ENCODE measurements at regions not wholly inside any gene's neighbourhood (a gene's known extent, or its start where the extent isn't known, plus 50 kb on each side); places are given as distances from the start of the nearest gene placed in this dataset.

DNA sequence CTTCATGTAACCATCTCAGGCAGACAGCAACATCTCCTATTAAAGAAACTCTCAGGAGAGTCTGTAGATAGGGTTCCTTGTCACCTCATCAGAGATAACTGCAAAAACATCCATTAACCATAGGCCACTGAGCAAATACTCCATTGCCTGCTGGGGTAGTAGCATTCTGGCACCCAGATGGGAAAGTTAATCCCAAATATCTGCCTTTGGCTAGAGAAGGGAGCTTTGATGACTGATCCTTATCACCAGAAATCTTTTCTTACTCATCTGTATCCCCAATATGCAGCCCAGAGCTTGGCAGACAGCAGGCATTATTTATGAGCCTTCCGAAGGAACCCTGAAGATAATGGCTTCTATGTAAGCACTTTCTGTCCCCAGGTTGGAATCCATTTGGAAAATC lies 173.1 kb downstream of the MFSD1 start:
- DNase-seq = no peak

DNA sequence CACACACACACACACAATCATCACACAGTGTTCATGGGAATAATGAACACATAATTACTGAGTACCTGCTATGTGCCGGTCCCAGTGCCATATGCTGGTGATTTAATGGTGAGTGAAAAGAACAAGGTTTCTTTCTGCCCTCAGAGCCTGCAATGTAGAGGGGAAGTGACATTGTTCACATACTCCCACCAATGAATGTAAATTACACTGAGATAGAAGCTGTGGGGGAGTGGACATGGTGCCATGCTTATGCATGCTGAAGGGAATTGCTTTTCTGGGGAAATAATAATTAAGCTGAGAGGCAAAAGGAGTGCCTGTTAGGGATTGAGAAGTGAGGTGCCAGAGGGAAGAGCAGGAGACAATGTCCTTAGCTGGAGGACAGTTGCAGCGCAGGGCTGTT lies 175.1 kb downstream of the MFSD1 start:
- no peak for DNase-seq

DNA sequence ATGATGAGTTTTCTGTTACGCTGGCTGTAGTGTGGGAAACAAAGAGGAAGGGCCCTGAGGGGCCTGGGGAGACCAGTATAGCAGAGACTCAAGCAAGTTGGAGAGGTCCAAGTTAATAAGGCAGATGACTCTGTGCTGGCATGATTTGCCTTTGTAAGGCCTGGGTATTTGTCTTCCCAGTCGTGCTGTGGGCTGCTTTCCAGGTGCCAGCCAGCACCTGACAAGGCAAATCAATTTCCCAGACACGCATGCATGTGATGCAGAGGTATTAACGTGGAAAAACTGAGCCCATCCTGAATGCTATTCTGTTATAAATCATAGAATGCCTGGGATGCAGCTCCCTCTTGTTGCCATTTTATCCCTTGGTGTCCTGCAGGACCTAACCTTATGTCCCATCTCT lies 175.6 kb downstream of the MFSD1 start:
- no peak for DNase-seq

DNA sequence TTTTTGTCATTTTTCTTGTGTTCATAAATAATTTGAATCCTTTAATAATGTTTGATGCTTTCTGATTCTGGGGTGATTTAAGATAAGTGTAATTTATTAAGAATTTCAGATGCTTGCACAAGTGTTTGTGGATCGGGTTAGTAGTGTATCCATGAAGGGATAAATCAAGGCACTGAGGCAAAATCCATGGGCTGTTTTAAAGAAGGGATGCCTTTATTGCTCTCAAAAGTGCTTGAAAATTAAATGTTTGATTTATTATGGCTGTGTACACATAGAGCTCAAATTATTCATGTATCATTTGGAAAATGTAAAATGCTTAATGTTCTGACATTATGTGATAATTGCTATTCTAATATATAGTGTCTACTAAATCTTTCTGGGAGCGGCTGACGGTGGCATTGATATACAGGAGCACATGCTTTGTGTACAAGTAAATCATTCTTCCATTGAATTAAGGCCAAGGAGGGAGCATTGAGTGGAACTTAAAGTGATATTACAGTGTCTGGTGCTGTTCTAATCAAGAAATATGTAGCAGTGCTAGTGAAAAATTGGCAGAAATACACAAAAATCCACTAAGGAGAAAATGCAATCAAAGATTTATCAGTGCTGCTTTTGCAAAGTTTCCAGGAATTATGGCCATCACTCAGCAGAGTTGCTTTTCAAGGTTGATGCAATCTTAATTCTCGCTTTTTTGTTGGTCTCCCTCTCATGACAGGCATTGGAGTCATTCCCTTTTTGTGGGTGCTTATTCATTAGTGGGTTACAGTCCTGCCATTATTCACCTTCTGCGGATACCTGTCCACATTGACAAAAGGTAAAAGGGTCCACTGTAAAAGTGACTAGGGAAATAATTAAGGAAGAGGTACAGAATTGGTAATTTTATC lies 181.6 kb downstream of the MFSD1 start:
- DNase-seq = no peak

DNA sequence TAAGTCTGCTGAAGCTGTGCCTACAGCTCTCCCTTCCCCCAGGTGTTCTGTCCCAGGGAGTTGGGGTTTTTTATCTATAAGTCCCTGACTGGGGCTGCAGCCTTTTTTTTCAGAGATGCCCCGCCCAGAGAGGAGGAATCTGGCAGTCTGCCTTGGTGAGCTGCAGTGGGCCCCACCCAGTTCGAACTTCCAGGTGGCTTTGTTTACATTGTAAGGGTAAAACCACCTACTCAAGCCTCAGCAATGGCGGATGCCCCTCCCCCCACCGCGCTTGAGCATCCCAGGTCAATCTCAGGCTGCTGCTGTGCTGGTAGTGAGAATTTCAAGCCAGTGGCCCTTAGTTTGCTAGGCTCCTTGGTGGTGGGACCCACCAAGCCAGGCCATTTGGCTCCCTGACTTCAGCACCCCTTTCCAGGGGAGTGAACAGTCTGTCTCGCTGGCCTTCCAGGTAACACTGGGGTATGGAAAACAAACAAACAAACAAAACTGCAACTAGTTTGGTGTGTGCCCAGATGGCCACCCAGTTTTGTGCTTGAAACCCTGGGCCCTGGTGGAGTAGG lies 189.4 kb downstream of the MFSD1 start:
- DNase-seq = no peak

DNA sequence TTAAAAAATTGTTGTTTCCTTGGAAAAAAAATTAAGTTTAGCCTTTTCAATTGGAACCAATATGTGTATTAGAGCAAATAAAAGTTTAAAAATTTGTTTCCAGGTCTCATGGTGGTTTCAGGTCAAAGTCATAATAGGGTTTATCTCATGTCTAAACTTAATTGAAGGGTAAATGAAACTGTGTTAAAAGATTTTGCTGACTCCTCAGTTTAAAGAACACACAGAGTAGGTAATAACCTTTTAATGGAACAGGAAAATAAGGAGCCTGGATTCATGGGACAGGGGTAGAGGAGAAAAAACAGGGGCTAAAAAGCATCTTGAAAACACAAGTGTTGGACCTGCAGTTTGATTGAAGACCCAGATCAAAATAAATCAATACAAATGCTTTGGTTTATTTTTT lies 190.6 kb downstream of the MFSD1 start:
- DNase-seq = no peak

DNA sequence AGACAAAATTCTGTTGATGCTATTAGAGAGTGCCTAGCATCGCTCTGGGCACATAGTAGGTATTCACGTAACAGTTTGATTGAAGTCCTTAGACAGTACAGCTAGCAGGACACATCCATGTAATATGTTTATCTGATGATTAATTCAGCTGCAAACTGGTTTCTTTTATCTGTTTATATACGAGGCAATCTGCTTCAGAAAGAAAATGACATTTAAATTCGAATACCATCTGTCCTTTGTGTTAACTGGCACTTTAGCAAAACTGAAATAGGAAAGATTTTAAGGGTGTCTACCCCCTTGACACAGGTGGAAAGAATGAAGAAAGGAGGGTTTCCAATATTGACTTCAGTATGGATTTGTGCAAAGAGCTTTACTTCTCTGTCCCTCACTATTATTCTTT lies 192.5 kb downstream of the MFSD1 start:
- DNase-seq = no peak

DNA sequence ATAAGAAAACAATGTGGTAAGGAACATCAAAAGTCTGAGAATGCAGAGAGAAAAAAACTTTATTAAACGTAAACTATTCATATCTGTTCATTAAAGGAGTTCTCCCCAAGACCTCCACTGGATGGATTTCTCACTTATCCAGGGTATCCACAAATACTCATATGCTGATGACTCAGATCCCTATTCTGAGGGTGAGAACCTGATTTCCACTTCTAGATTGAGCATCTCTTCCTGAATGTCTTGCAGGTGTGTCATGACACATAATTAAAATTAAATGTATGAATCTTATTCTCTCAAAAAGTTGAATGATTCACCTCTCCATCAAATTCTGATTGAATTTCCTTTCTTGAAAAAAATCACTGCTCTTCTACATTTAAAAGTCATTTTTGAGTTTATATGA lies 199.9 kb downstream of the MFSD1 start:
- no peak for DNase-seq

DNA sequence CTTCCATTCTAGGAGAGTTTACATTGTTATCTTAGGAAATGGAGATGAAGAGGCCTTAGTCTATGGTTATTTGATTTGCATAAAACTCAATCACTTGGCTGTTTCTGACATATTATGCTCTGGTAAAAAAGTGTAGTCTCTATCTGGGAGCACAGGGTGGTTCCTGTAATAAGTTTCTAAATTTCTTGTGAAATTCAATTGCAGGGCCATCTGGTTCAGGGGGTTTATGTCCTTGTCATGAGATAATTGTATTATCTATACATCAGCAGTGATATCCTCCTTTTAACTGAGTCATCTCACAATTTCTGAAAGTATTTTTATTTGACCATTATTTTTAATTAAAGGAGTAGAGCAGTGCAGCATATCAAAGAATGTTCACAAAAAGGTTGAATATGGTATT lies 203.3 kb downstream of the MFSD1 start:
- DNase-seq = no peak

DNA sequence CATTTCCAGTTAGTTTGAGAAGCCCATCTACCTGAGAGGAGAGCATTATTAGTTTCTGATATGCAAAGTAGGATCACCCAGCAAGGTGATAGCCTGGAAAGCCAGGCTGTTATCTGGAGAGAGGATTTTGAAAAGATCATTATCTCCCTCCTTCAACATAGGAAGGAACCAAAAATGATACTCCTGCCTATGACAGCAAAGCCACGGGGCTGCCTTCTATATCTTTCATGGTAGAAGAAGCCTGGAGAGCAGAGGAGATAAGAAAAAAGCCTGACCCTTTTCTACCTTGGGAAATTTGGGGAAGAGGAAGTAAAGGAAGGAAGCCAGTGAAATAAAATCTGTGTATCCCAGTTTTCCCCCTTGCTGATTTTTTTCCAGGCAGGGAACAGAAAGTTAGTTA lies 205.5 kb downstream of the MFSD1 start:
- no peak for DNase-seq

DNA sequence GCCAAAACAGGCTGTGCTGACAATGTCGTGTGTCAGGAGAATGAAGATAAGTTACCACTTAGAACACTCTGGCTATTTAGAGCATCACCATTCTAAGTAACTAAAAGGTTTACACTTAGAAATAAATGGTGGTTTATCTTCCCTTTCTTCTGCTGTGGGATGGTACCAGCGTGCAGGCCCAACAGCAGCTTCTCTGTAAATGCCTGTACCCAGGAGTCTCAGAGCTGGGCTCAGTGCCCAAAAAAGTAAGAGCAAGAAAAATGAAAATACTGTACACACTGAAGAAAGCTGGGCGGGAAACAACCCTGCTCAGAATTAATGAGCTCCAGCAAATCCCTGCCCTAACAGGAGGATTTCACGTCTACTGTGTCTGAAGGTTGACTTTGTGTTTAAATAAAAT lies 206.5 kb downstream of the MFSD1 start:
- no peak for DNase-seq

DNA sequence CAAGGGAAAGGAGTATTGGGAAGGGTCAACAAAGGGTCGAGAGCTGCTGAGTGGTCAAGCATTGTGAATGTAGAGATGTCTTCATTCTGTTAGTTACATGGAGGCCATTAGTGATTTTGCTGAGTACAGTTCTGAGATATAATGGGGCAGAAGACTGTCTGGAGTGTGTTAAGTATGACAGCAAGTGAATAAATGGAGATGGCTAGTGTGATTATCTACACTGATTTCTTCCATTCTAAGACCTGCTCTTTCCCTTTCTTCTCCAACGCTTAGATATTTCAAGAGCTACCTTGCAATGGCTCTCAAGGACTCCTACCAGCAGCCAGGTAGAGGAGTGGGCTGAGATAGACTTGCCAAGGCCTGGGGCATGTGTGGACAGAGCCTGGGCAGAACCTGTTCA lies 216.5 kb downstream of the MFSD1 start:
- DNase-seq = no peak

DNA sequence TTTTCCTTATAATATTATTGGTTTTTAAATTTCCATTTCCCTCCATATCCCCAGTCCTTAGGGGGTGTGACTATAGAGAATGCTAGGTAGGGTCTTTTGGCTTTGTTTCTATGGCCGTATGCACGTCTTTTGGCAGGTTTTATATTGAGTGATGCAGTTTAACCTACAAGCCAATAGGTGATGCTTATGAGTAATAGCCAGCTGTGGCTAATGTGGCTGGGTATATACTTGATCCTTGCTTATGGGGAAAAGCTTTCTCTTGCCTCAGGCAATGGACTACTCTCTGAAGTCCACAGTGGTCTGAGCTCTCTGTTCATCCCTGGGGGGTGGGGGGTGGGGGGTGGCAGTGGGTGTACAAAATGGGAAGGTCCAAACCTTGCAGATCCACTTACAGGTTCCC lies 223.9 kb downstream of the MFSD1 start:
- DNase-seq = no peak

DNA sequence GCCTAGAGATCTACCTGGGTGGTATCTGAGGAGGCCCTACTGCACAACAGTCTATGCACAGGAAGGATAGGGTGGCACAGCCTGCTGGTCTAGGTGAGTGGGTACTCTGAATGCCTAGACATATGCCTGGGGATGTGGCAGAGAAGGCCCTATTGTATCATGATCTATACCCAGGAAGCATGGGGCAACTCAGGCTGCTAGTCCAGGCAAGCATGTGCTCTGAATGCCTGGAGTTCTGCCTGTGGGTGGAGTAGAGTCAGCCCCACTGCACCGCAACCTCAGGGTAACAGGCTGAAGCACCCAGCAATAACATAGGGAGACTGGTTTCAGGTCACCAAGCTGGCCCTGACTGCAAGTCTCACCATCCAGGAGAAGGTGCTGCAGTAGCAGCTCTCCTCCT lies 224.7 kb downstream of the MFSD1 start:
- no peak for DNase-seq

DNA sequence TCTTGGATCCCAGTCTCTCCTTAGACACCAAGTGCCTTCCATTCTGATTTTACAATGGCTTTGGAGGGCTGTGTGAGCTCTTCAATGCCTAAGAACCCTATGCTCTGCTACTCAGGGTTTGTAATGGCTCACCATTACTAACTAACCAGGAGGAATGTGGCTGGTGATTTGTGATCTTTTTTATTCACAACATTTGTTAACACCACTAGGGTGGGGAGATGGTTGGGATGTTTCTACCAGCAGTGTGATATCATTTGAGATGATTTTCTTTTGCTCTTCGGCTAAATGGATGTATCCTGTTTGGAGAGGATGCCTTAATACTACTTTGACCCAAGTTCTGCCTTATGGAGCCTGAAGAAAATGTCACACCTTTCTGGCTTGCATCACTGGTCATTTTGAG lies 226.9 kb downstream of the MFSD1 start:
- DNase-seq = no peak

DNA sequence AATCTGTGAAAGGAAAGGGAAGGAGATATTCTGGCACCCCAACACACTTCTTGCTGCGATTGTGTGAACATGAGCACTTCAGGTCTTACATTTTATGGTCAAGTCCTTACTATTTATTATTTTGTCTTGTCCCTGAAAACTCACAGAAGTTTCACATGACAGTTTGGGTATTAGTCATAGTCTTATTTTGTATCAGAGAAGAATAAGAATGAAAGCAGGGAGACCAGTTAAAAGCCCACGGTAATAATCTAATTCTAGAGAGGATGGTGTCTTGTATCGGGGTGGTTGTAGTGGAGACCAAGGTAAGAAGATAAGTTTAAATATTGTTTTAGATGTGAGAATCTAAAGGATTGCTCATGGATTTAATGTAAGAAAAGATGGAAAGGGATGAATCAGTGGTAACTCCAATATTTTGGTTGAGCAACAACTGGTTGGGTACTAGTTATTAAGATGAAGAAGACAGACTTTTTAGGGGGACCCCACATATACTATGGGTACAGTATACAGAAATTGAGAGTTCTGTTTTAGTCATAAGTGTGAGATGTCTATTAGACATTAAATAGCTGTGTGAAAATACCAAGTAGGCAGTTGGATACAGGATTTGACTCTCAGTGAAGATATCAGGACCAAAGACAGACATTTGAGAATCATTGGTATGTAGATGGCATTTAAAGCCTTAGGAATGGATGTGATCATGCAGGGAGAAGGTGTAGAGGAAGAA lies 227.6 kb downstream of the MFSD1 start:
- DNase-seq = no peak

DNA sequence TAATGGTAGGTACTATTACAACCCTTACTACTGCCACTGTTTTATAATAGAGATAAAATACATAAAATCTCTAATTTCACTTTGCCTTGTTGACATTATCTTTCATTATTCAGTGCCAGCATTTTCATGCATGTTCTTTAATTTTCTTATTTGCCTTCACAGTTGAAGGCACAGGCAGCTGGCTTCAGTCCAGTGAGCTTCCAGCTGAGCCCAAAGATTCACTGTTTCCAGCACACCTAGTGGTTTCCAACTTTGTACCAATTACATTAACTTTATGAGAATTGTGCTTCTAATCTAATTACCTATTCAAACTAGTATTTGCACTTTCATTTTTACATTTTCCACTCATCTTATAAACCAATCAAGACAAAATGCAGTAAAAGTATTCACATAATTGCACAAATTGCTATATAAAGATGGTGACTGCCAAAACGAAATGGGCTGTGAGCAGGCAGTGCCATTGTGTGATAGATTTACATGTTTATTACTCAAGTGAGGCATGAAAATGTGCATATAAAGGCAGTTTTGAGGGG lies 228.3 kb downstream of the MFSD1 start:
- no peak for DNase-seq

DNA sequence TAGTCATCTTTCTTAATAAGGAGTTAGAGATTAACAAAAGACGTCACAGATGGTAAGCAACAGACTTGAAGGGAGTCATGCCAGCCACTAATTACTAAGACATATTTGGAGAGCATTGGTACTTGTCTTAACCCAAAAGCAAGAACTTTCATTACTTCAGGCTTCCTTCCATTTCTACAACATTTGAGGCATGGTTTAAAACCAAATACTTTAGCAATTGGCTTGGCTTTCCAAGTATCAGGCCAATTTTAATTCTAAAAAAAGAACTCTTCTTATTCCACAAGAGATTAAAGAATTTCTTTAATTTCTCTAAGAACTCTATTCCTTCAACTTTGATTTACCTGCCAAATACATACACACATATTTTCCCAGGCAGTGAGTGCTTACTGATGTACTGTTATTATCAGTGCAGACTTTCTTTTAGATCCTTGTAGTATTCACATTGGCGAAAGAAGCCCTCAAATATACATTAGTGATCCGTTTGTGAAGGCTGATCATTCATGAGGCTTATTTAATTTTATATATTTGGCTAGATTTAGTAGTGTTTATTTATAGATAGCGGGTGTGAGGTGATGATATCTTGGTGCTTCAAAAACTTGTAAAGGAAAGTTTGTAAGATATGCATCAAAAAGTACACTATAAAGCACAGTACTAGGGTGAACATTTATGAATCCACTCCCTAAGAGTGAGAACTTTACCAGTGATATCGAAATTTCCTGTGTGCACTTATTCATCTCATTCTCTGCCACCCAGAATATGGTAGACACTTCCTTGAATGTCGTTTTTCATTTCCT lies 229.2 kb downstream of the MFSD1 start:
- DNase-seq = no peak

DNA sequence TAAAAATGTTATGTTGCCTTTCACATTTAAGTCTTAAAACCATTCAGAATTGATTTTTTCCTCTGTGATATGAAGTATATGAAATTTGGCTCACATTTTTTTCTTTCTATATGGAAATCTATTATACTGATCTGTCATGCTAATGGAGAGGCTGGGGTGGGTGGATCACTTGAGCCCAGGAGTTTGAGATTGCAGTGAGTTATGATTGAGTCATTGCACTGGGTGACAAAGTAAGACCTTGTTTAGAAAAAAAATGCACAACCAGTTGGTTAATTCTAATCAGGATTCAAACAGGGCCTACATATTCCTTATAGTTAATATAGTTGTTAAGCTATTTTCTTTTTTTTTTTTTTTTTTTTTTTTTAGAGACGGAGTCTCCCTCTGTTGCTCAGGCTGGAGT lies 230.5 kb downstream of the MFSD1 start:
- DNase-seq = no peak

DNA sequence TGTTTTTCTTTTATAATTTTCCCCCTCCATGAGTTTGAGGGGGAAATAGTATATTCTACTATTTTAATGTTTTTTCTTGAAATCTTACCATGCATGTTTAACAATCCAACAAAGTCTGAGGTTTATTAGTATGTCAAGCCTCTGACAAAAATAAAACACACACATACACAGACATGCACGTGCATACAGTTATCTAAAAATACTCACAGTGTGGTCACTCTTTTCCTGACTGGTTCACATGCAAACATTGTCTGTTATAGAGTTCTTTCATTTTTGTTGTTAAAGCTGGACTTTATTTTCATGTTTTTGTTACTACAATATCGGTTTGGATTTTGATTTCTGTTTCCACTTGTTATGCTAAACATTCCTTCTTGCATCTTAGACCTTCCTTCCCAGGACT lies 236.6 kb downstream of the MFSD1 start:
- DNase-seq = no peak

DNA sequence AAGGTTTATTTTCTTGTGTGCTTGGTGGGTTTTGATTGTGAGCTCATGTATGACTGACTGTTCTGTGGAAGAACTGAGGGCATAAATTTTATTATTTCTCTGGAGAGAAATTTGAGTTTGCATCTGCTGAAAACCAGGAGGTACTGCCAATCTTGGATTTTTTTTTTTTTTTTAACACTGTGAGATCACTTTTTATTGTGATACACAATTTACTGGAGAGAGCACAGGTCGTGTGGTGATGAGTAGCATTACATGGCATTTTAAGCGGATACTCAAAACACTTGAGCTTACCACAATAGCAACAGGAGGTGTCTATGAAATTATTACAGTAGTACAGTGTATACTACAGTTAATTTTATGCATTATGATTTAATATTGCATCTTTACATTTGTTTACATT lies 237.4 kb downstream of the MFSD1 start:
- no peak for DNase-seq

DNA sequence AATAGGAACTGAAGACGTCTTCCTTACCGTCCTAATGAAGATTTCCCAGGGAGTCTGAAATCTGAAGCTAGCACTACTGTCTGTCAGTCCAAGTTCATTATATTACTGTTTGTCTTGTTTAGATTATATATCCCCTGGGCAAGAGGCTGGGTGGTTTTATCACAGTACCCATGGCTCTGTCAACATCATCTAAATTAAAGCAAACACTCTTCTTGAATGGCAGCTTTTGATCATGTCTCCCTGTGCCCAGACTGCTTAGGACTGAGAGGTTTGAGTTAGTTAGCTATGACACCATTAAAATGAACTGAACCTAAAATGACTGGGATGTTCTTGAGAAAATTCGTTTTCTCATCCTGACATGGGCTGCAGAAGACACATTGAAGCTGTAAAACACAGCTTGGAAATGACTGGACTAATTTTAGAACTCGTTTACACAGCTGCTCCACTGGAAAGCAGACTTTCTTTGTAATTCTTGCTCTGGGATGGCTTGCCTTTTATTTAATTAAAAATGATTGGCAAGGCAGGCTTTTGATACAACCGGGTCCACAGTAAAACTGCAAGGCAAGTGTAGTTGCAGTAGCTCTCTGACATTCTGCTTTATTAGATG lies 243.5 kb downstream of the MFSD1 start:
- DNase-seq = peak; percentile 2

DNA sequence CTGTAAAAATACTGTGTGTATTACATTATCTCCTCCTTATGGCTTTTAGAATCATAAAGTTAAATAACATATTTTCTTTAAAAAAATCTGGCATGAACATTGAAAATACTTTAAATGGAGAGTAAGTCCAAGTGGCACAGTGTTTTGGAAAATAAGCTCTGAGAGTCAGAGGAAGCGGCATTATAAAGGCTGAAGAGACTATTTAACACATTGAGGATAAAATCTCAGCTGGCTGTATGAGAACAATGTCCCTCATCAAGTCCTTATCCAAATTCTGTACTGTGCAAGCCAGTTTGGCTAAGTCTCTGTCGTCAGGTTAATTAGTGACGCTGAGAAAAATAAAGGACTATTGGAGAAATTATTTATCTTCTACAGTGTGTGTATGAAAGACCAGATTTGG lies 245.5 kb downstream of the MFSD1 start:
- DNase-seq = no peak
